Activated CD4-positive, CD25-positive, alpha-beta regulatory T cell treated with anti-CD3 and anti-CD28 coated beads, Interleukin-2, amount 50 U/mL, for 24 hours (primary cell): ENCODE measurements at regions not wholly inside any gene's neighbourhood (a gene's known extent, or its start where the extent isn't known, plus 50 kb on each side); places are given as distances from the start of the nearest gene placed in this dataset.

Experiments used
- ATAC-seq, 2 donors: fragments of 150-1000 bp; cut with Tn5 transposase; one replicate each; pipeline ENCODE4 v1.10.0; 2021; ENCODE audit warnings: mild to moderate bottlenecking in 1 of 2, moderate library complexity in 1 of 2

- no peak for ATAC-seq
Observed at GRCh38 chr22:44549701-44550100, 51.7 kb upstream of the RTL6 start.

GRCh38 chr22:44548981-44549380 lies 50.9 kb upstream of the RTL6 start:
- no peak for ATAC-seq
